ENCODE measurements at regions not wholly inside any gene's neighbourhood (a gene's known extent, or its start where the extent isn't known, plus 50 kb on each side); places are given as distances from the start of the nearest gene placed in this dataset.
"Not testable (repeated sequence)": the region's sequence is repeated elsewhere in the genome, so short reads cannot be mapped to it uniquely, and the experiment has no call there.

GRCh38 chr3:61381745-61382392, 130.6 kb upstream of the FHIT start:
- peak; percentile 33 to 62 for DNase-seq

GRCh38 chr3:61387817-61388216, 136.6 kb upstream of the FHIT start:
- no peak for DNase-seq

GRCh38 chr3:61393480-61393947, 142.3 kb upstream of the FHIT start:
- not testable (repeated sequence) for DNase-seq

- DNase-seq = no peak
These were observed 150.1 kb upstream of the FHIT start for GRCh38 chr3:61401359-61401758.

- no peak for DNase-seq
These were observed 154.0 kb upstream of the PTPRG start for GRCh38 chr3:61407397-61407796.

- DNase-seq = no peak
These were observed 151.7 kb upstream of the PTPRG start for GRCh38 chr3:61409638-61410037.

GRCh38 chr3:61410358-61410757, 151.0 kb upstream of the PTPRG start:
- not testable (repeated sequence) for DNase-seq

GRCh38 chr3:61411009-61411662, 150.2 kb upstream of the PTPRG start:
- no peak for DNase-seq

- DNase-seq = no peak
These were observed 146.9 kb upstream of the PTPRG start for GRCh38 chr3:61414456-61414855.

- no peak for DNase-seq
These were observed 146.2 kb upstream of the PTPRG start for GRCh38 chr3:61415201-61415600.

GRCh38 chr3:61416618-61417017, 144.8 kb upstream of the PTPRG start:
- DNase-seq = no peak

- DNase-seq = no peak
These were observed 144.0 kb upstream of the PTPRG start for GRCh38 chr3:61417352-61417751.

- no peak for DNase-seq
These were observed 141.1 kb upstream of the PTPRG start for GRCh38 chr3:61420136-61420759.

- DNase-seq = no peak
These were observed 138.3 kb upstream of the PTPRG start for GRCh38 chr3:61422945-61423673.

GRCh38 chr3:61425356-61425755, 136.0 kb upstream of the PTPRG start:
- no peak for DNase-seq

- no peak for DNase-seq
These were observed 132.3 kb upstream of the PTPRG start for GRCh38 chr3:61429106-61429505.

- DNase-seq = not testable (repeated sequence)
These were observed 126.5 kb upstream of the PTPRG start for GRCh38 chr3:61434901-61435300.

- not testable (repeated sequence) for DNase-seq
These were observed 126.0 kb upstream of the PTPRG start for GRCh38 chr3:61435361-61435760.

GRCh38 chr3:61438253-61439121, 122.9 kb upstream of the PTPRG start:
- DNase-seq = no peak

- DNase-seq = no peak
These were observed 122.3 kb upstream of the PTPRG start for GRCh38 chr3:61439122-61439458.

GRCh38 chr3:61442696-61443095, 118.7 kb upstream of the PTPRG start:
- DNase-seq = no peak

GRCh38 chr3:61443886-61444285, 117.5 kb upstream of the PTPRG start:
- DNase-seq = no peak

GRCh38 chr3:61444782-61445181, 116.6 kb upstream of the PTPRG start:
- DNase-seq = no peak
